Loucy (cell line): ENCODE measurements at regions not wholly inside any gene's neighbourhood (a gene's known extent, or its start where the extent isn't known, plus 50 kb on each side); places are given as distances from the start of the nearest gene placed in this dataset.

Experiments used
- H2AFZ ChIP-seq: fragments of 200-600 bp; sonication (generic); 2 replicates; pipeline ENCODE4 v1.6.0; 2016; ENCODE audit warnings: antibody characterized with exemption, mild to moderate bottlenecking, low read length, moderate library complexity
- H3F3A ChIP-seq: fragments of 200-600 bp; 2 replicates; pipeline ENCODE4 v1.6.0; 2016; ENCODE audit warnings: antibody characterized with exemption, low read depth, mild to moderate bottlenecking
- H3K27me3 ChIP-seq: fragments of 200-600 bp; sonication (generic); 2 replicates; pipeline ENCODE4 v1.6.1; 2014; ENCODE audit warnings: low read length, mild to moderate bottlenecking; ENCODE audit not compliant: insufficient read depth, poor library complexity, severe bottlenecking
- H3K36me3 ChIP-seq: fragments of 200-600 bp; sonication (generic); 2 replicates; pipeline ENCODE4 v1.6.1; 2016; ENCODE audit warnings: low read length; ENCODE audit not compliant: insufficient read depth
- H3K4me1 ChIP-seq: fragments of 200-600 bp; sonication (generic); 2 replicates; pipeline ENCODE4 v1.5.1; 2014; ENCODE audit warnings: low read length, mild to moderate bottlenecking; ENCODE audit not compliant: insufficient read depth, poor library complexity, severe bottlenecking
- H3K4me2 ChIP-seq: fragments of 200-600 bp; sonication (generic); 2 replicates; pipeline ENCODE4 v1.6.0; 2014; ENCODE audit warnings: antibody characterized with exemption, low read length, low read depth, mild to moderate bottlenecking; ENCODE audit not compliant: poor library complexity, severe bottlenecking
- H3K4me3 ChIP-seq: fragments of 200-600 bp; sonication (generic); 2 replicates; pipeline ENCODE4 v1.5.1; 2014; ENCODE audit warnings: low read length, mild to moderate bottlenecking, mixed read lengths; ENCODE audit not compliant: poor library complexity, severe bottlenecking
- H3K79me2 ChIP-seq: fragments of 200-600 bp; sonication (generic); 2 replicates; pipeline ENCODE4 v1.6.1; 2014; ENCODE audit warnings: low read length; ENCODE audit not compliant: insufficient read depth
- H3K9ac ChIP-seq: fragments of 200-600 bp; sonication (generic); 2 replicates; pipeline ENCODE4 v1.6.0; 2014; ENCODE audit warnings: mild to moderate bottlenecking, low read depth, low read length, moderate library complexity; ENCODE audit not compliant: poor library complexity, severe bottlenecking
- H3K9me2 ChIP-seq: fragments of 200-600 bp; sonication (generic); replicated peaks from 2 replicates; pipeline ENCODE4 v1.6.1; 2016; ENCODE audit warnings: low read depth, low read length, mixed read lengths
- H3K9me3 ChIP-seq: fragments of 200-600 bp; sonication (generic); 2 replicates; pipeline ENCODE4 v1.6.1; 2014; ENCODE audit warnings: mild to moderate bottlenecking, antibody characterized with exemption, low read length, low read depth; ENCODE audit not compliant: insufficient read depth
- H4K20me1 ChIP-seq: fragments of 200-600 bp; sonication (generic); 2 replicates; pipeline ENCODE4 v1.6.0; 2014; ENCODE audit warnings: antibody characterized with exemption, low read length, mild to moderate bottlenecking; ENCODE audit not compliant: insufficient read depth, poor library complexity, severe bottlenecking
- CTCF ChIP-seq: fragments of 200-600 bp; sonication (generic); conservative IDR thresholded peaks from 2 replicates; pipeline ENCODE4 v1.5.1; 2014; ENCODE audit warnings: mild to moderate bottlenecking, antibody characterized with exemption, low read length
- EZH2phosphoT487 ChIP-seq: fragments of 200-600 bp; IDR thresholded peaks from 2 replicates; pipeline ENCODE4 v1.6.1; 2018; ENCODE audit warnings: antibody characterized with exemption, mild to moderate bottlenecking, moderate library complexity, borderline replicate concordance

GRCh38 chr16:64158941-64159588, 962.8 kb downstream of the CDH11 start:
- TF ChIP-seq CTCF (no peak), EZH2phosphoT487 (no peak)
- no peaks in the 10 kb centered on the region for H3K79me2 ChIP-seq
- H4K20me1 ChIP-seq = no peaks in the 10 kb centered on the region
- H3K9me2 ChIP-seq = no peaks in the 10 kb centered on the region
- H3K4me1 ChIP-seq = no peaks in the 10 kb centered on the region
- H3K27me3 ChIP-seq = no peaks in the 10 kb centered on the region
- H3K36me3 ChIP-seq = no peaks in the 10 kb centered on the region
- no peaks in the 10 kb centered on the region for H3K9me3 ChIP-seq
- no peak overlapping the region for H3K4me3 ChIP-seq
- H3F3A ChIP-seq = no peaks in the 10 kb centered on the region
- no peak overlapping the region for H3K4me2 ChIP-seq
- no peak overlapping the region for H2AFZ ChIP-seq
- no peak overlapping the region for H3K9ac ChIP-seq

GRCh38 chr16:64153718-64154117, 968.1 kb downstream of the CDH11 start:
- no peak overlapping the region for H2AFZ ChIP-seq
- no peak for TF ChIP-seq EZH2phosphoT487
- TF ChIP-seq CTCF = no peak

GRCh38 chr16:64151990-64152767, 969.7 kb downstream of the CDH11 start:
- Histone ChIP-seq H2AFZ (no peak overlapping the region), H3K4me1 (no peaks in the 10 kb centered on the region), H3K79me2 (no peaks in the 10 kb centered on the region), H3K9me2 (no peaks in the 10 kb centered on the region), H3K9ac (no peak overlapping the region), H3K9me3 (no peaks in the 10 kb centered on the region), H3F3A (no peaks in the 10 kb centered on the region), H3K36me3 (no peaks in the 10 kb centered on the region), H3K4me2 (no peak overlapping the region), H3K27me3 (no peaks in the 10 kb centered on the region), H4K20me1 (no peaks in the 10 kb centered on the region), H3K4me3 (no peak overlapping the region)
- TF ChIP-seq CTCF (no peak), EZH2phosphoT487 (no peak)

More at GRCh38 chr16:64153718-64154117, 968.1 kb downstream of the CDH11 start:
- no peaks in the 10 kb centered on the region for H3K36me3 ChIP-seq
- no peaks in the 10 kb centered on the region for H3K79me2 ChIP-seq
- H3K9ac ChIP-seq = no peak overlapping the region
- H3K4me1 ChIP-seq = no peaks in the 10 kb centered on the region
- H3K4me3 ChIP-seq = no peak overlapping the region
- H3K9me3 ChIP-seq = no peaks in the 10 kb centered on the region
- H4K20me1 ChIP-seq = no peaks in the 10 kb centered on the region
- H3K27me3 ChIP-seq = no peaks in the 10 kb centered on the region
- H3K4me2 ChIP-seq = no peak overlapping the region
- H3K9me2 ChIP-seq = no peaks in the 10 kb centered on the region
- no peaks in the 10 kb centered on the region for H3F3A ChIP-seq
